ENCODE measurements at regions not wholly inside any gene's neighbourhood (a gene's known extent, or its start where the extent isn't known, plus 50 kb on each side); places are given as distances from the start of the nearest gene placed in this dataset.

DNA sequence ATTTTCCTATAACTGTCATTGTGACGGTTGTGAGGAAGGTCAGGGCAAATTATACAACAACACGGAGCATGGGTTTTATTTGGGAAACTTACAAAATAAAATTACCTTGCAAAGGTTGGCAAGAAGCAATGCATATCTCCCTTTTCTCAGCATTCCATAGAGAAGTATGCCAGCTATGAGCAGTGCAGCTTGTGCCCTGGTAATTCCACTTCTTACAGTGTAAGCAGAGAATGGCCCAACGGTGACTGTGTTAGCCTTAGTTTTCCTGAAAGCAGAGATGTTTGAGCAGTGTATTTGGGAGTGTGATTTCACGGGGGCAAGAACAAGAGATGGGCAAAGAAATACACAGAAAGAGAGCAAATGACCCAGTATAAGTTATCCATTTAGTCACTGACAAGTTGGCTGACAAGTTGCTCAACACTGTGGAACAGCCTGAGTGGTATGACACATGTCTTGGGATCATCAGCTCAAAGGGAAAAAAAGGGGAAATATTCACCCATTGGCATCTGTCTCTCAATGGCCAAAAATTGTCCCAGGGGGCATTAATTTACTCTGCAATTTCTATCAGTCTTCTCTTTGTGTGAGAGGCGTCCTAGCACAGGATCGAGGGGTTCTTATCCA is 210.9 kb upstream of the NRIP1 start:
- no peak overlapping the region for H3K4me3 ChIP-seq
- intact Hi-C loops (cut with DNase I): no loop called here
- no peaks in the 10 kb centered on the region for H3K36me3 ChIP-seq
- no peaks in the 10 kb centered on the region for H3K27me3 ChIP-seq
- no peaks in the 10 kb centered on the region for H3K9me3 ChIP-seq
- no peak overlapping the region for H3K27ac ChIP-seq
- 82 to 90% methylated on average over 6 of the region's 6 CpGs for WGBS, 2 donors
- TF ChIP-seq, protein P1, sequence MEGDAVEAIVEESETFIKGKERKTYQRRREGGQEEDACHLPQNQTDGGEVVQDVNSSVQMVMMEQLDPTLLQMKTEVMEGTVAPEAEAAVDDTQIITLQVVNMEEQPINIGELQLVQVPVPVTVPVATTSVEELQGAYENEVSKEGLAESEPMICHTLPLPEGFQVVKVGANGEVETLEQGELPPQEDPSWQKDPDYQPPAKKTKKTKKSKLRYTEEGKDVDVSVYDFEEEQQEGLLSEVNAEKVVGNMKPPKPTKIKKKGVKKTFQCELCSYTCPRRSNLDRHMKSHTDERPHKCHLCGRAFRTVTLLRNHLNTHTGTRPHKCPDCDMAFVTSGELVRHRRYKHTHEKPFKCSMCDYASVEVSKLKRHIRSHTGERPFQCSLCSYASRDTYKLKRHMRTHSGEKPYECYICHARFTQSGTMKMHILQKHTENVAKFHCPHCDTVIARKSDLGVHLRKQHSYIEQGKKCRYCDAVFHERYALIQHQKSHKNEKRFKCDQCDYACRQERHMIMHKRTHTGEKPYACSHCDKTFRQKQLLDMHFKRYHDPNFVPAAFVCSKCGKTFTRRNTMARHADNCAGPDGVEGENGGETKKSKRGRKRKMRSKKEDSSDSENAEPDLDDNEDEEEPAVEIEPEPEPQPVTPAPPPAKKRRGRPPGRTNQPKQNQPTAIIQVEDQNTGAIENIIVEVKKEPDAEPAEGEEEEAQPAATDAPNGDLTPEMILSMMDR (IDR thresholded peaks at IDR 0.05): no peak
- no peak for TF ChIP-seq POLR2A (IDR thresholded peaks at IDR 0.05)
- no peak for TF ChIP-seq POLR2AphosphoS5 (IDR thresholded peaks at IDR 0.05)
- no peak for TF ChIP-seq EP300 (IDR thresholded peaks at IDR 0.05)
- no peak for DNase-seq
- H3K4me1 ChIP-seq: peaks cover 0 to 17% (median 4%) of the 10 kb centered on the region in 4 donors

DNA sequence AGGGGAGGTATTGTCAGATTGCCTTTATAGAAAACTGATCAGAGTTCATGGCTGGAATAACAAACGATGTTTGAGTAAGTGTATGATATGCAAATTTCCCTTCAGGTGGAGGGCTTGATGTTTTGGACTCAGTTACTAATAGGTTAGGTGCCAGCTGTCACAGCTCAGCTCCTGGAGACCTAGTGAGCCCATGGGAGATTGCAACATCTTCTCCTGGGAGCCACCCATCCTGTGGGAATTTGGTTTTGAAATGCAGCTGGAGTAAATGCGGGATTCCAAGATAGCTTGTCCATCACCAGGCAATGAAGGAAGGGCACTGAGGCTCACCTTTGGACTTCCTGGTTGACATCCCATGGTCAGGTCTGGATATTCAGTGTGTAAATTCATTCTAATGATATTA is 211.4 kb upstream of the NRIP1 start:
- Histone ChIP-seq H3K9me3 (no peaks in the 10 kb centered on the region), H3K36me3 (no peaks in the 10 kb centered on the region), H3K4me3 (no peak overlapping the region), H3K27me3 (no peaks in the 10 kb centered on the region), H3K27ac (no peak overlapping the region), H3K4me1 (peaks cover 0 to 17% (median 4%) of the 10 kb centered on the region in 4 donors)
- WGBS, 2 donors: 85 to 90% methylated on average over 2 of the region's 2 CpGs
- intact Hi-C loops (cut with DNase I): no loop called here
- TF ChIP-seq, protein P1 (IDR thresholded peaks at IDR 0.05): no peak
- no peak for TF ChIP-seq POLR2AphosphoS5 (IDR thresholded peaks at IDR 0.05)
- TF ChIP-seq EP300 (IDR thresholded peaks at IDR 0.05): no peak
- TF ChIP-seq POLR2A (IDR thresholded peaks at IDR 0.05): no peak
- DNase-seq: no peak

DNA sequence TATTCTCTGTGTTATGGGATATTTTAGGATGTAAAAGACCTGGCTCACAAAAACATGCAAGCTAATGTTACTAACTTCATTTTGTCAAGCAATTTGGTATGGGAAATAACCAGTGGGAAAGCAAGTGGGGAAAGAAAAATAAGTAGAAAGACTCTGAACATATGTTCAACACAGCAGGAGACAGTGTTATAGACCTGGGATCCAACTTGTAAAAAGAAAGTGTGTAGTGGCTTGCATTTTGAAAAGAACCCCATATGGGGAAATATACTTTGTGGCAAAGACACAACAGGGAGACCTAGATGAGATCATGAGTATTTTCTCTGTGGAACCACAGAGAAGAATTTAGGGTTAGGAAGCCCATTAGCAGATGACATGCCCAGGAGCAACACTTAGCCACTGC is 212.7 kb upstream of the NRIP1 start:
- H3K4me1 ChIP-seq: peaks cover 0 to 11% (median 1%) of the 10 kb centered on the region in 4 donors
- H3K9me3 ChIP-seq: no peaks in the 10 kb centered on the region
- DNase-seq: no peak
- H3K27me3 ChIP-seq: no peaks in the 10 kb centered on the region
- no peak overlapping the region for H3K4me3 ChIP-seq
- intact Hi-C loops (cut with DNase I): no loop called here
- no peak for TF ChIP-seq POLR2A (IDR thresholded peaks at IDR 0.05)
- TF ChIP-seq EP300 (IDR thresholded peaks at IDR 0.05): no peak
- TF ChIP-seq, protein P1 (IDR thresholded peaks at IDR 0.05): no peak
- no peak for TF ChIP-seq POLR2AphosphoS5 (IDR thresholded peaks at IDR 0.05)
- H3K27ac ChIP-seq: no peak overlapping the region
- H3K36me3 ChIP-seq: no peaks in the 10 kb centered on the region

DNA sequence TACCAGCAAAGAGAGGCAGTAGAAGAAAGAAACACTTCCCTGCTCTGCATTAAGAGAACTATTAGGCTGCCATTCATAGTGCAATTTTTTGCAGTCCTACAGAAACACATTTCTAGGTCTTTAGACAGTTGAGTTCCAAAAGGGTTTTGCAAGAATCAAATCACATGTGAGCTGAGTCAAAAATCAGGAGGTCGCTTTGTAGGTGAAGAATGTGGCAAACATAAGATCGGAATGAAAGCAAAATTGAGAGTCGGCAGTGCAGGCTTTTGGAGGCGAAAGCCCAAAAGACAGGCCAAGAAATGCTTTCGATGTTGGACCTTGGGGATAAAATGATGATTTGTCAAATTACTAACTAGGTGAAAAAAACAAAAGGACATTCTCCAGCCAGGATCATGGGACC is 213.5 kb upstream of the NRIP1 start:
- Histone ChIP-seq H3K4me1 (peaks cover 0 to 10% (median 0%) of the 10 kb centered on the region in 4 donors), H3K4me3 (no peak overlapping the region), H3K36me3 (no peaks in the 10 kb centered on the region), H3K9me3 (no peaks in the 10 kb centered on the region), H3K27me3 (no peaks in the 10 kb centered on the region), H3K27ac (no peak overlapping the region)
- TF ChIP-seq POLR2AphosphoS5 (IDR thresholded peaks at IDR 0.05) (no peak), EP300 (IDR thresholded peaks at IDR 0.05) (no peak), POLR2A (IDR thresholded peaks at IDR 0.05) (no peak)
- TF ChIP-seq, protein P1 (IDR thresholded peaks at IDR 0.05): no peak
- intact Hi-C loops (cut with DNase I): no loop called here
- DNase-seq: no peak
- WGBS, 2 donors: 96% methylated on average over 5 of the region's 5 CpGs

DNA sequence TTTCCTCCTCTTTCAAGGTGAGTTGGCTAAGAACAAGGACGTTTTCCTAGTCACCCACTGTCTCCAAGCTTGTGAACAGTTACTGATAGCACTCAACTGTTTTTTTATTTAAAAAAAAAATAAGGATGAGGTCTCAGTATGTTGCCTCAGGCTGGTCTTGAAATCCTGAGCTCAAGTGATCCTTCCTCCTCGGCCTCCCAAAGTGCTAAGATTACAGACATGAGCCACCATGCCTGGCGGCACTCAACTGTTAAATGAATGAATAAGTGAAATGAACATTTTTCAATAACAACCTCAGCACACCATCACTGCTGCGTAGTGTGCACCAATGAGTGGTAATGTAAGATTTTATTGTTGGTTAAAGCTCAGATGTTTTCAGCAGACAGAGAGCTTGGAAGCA is 214.1 kb upstream of the NRIP1 start:
- TF ChIP-seq POLR2A (IDR thresholded peaks at IDR 0.05): no peak
- TF ChIP-seq EP300 (IDR thresholded peaks at IDR 0.05): no peak
- TF ChIP-seq POLR2AphosphoS5 (IDR thresholded peaks at IDR 0.05): no peak
- TF ChIP-seq, protein P1 (IDR thresholded peaks at IDR 0.05): no peak
- WGBS, 2 donors: 87% methylated on average over 4 of the region's 4 CpGs
- intact Hi-C loops (cut with DNase I): no loop called here

More for the DNA sequence above, 214.1 kb upstream of the NRIP1 start:
- Histone ChIP-seq H3K4me3 (no peak overlapping the region), H3K27ac (no peak overlapping the region), H3K36me3 (no peaks in the 10 kb centered on the region), H3K4me1 (peaks cover 0 to 16% (median 1%) of the 10 kb centered on the region in 4 donors), H3K27me3 (no peaks in the 10 kb centered on the region), H3K9me3 (no peaks in the 10 kb centered on the region)
- DNase-seq: no peak
